ENCODE measurements at regions not wholly inside any gene's neighbourhood (a gene's known extent, or its start where the extent isn't known, plus 50 kb on each side); places are given as distances from the start of the nearest gene placed in this dataset.

DNA sequence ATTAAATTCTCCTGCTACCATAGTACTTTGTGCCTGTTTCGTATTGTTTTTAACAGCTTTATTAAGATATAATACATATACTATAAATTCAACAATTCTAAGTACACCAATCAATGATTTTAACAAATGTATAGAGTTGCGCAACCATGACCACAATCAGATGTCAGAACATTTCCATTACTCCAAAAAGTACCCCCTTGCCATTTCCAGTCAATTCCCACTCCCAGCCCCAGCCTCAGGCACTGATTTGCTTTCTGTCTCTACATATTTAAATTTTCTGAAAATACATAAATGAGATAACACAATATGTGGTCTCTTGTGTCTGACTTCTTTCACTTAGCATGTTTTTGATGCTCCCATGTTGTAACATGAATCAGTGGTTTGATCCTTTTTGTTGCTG lies 193.9 kb downstream of the FIGN start:
- intact Hi-C loops (cut with DNase I; ENCODE audit: low total_unique reads) = no loop called here
- Histone ChIP-seq H3K9me3 (no peaks in the 10 kb centered on the region), H3K36me3 (ENCODE audit: low read depth, missing control alignments) (no peaks in the 10 kb centered on the region), H3K27me3 (no peaks in the 10 kb centered on the region), H3K27ac (no peak overlapping the region), H3K4me1 (no peaks in the 10 kb centered on the region), H3K4me3 (no peak overlapping the region)
- no peak for DNase-seq
- TF ChIP-seq, protein P1, sequence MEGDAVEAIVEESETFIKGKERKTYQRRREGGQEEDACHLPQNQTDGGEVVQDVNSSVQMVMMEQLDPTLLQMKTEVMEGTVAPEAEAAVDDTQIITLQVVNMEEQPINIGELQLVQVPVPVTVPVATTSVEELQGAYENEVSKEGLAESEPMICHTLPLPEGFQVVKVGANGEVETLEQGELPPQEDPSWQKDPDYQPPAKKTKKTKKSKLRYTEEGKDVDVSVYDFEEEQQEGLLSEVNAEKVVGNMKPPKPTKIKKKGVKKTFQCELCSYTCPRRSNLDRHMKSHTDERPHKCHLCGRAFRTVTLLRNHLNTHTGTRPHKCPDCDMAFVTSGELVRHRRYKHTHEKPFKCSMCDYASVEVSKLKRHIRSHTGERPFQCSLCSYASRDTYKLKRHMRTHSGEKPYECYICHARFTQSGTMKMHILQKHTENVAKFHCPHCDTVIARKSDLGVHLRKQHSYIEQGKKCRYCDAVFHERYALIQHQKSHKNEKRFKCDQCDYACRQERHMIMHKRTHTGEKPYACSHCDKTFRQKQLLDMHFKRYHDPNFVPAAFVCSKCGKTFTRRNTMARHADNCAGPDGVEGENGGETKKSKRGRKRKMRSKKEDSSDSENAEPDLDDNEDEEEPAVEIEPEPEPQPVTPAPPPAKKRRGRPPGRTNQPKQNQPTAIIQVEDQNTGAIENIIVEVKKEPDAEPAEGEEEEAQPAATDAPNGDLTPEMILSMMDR (IDR thresholded peaks at IDR 0.05) = no peak
- TF ChIP-seq POLR2A (IDR thresholded peaks at IDR 0.05) = no peak
- WGBS, 2 donors = 93 to 98% methylated on average over 2 of the region's 2 CpGs

GRCh38 chr2:163541495-163541894 lies 194.3 kb downstream of the FIGN start:
- no peak for TF ChIP-seq POLR2A (IDR thresholded peaks at IDR 0.05)
- TF ChIP-seq, protein P1 (IDR thresholded peaks at IDR 0.05) = no peak
- Histone ChIP-seq H3K4me3 (no peak overlapping the region), H3K9me3 (no peaks in the 10 kb centered on the region), H3K36me3 (ENCODE audit: low read depth, missing control alignments) (no peaks in the 10 kb centered on the region), H3K27ac (no peak overlapping the region), H3K27me3 (no peaks in the 10 kb centered on the region), H3K4me1 (no peaks in the 10 kb centered on the region)
- 84 to 92% methylated on average over 2 of the region's 2 CpGs for WGBS, 2 donors
- intact Hi-C loops (cut with DNase I; ENCODE audit: low total_unique reads) = no loop called here
- no peak for DNase-seq

DNA sequence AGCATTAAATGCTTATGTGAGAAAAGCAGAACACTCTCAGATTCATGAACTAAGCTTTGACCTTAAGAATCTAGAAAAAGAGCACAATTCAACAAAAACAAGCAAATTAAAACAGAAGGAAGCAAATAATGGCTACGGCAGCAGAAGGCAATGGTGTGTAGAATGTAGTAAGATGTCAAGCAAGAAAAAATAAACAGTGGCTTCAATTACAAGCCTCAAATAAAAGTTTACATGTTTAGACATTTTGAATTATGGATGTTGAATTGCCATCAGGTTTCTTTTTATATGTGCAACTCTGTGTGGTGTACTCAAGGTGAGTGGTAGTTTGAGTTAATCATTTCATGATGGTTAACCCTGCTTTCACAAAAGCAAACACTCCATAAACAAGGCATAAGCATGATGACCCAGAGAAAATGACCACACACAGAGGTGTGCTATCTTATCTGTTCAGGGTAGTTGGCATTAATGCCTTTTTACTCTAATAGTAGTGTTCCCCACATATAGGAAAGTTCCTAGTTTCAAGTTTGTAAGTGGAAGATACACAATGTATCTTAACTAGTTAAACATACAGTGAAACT lies 207.1 kb downstream of the FIGN start:
- Histone ChIP-seq H3K9me3 (no peaks in the 10 kb centered on the region), H3K27me3 (no peaks in the 10 kb centered on the region), H3K36me3 (ENCODE audit: low read depth, missing control alignments) (no peaks in the 10 kb centered on the region), H3K4me1 (no peaks in the 10 kb centered on the region), H3K27ac (no peak overlapping the region), H3K4me3 (no peak overlapping the region)
- no peak for DNase-seq
- WGBS, 2 donors = 74 to 79% methylated on average over 1 of the region's 1 CpG
- intact Hi-C loops (cut with DNase I; ENCODE audit: low total_unique reads) = no loop called here
- TF ChIP-seq, protein P1 (IDR thresholded peaks at IDR 0.05) = no peak
- no peak for TF ChIP-seq POLR2A (IDR thresholded peaks at IDR 0.05)

DNA sequence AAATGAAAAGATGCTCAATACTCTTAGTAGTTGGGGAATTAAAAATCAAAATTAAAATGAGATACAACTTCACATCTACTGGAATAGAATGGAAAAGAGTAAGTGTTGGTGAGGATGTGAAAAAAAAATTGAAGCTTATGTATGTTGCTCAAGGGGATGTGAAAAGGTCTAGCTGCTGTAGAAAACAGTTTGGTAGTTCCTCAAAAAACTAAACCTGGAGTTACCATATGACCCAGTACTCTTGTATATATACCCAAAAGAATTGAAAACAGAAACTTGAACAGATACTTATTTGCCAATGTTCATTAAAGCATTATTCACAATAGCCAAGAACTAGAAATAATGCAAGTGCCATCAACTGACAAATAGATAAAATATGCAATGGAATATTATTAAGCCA lies 208.4 kb downstream of the FIGN start:
- TF ChIP-seq, protein P1 (IDR thresholded peaks at IDR 0.05) = no peak
- no peak for TF ChIP-seq POLR2A (IDR thresholded peaks at IDR 0.05)
- no peak for DNase-seq

GRCh38 chr2:163518762-163519161 lies 217.0 kb downstream of the FIGN start:
- Histone ChIP-seq H3K27me3 (no peaks in the 10 kb centered on the region), H3K4me1 (no peaks in the 10 kb centered on the region), H3K27ac (no peak overlapping the region), H3K36me3 (ENCODE audit: low read depth, missing control alignments) (no peaks in the 10 kb centered on the region), H3K9me3 (no peaks in the 10 kb centered on the region), H3K4me3 (no peak overlapping the region)
- DNase-seq = no peak
- intact Hi-C loops (cut with DNase I; ENCODE audit: low total_unique reads) = no loop called here
- 83 to 93% methylated on average over 2 of the region's 2 CpGs for WGBS, 2 donors
- TF ChIP-seq, protein P1 (IDR thresholded peaks at IDR 0.05) = no peak
- TF ChIP-seq POLR2A (IDR thresholded peaks at IDR 0.05) = no peak

More for the DNA sequence above, 208.4 kb downstream of the FIGN start:
- no peak overlapping the region for H3K4me3 ChIP-seq
- no peaks in the 10 kb centered on the region for H3K4me1 ChIP-seq
- intact Hi-C loops (cut with DNase I; ENCODE audit: low total_unique reads) = no loop called here
- no peaks in the 10 kb centered on the region for H3K9me3 ChIP-seq
- no peaks in the 10 kb centered on the region for H3K27me3 ChIP-seq
- H3K36me3 ChIP-seq (ENCODE audit: low read depth, missing control alignments) = no peaks in the 10 kb centered on the region
- H3K27ac ChIP-seq = no peak overlapping the region
